NB4 (cell line): ENCODE measurements at regions not wholly inside any gene's neighbourhood (a gene's known extent, or its start where the extent isn't known, plus 50 kb on each side); places are given as distances from the start of the nearest gene placed in this dataset.

Experiments
- DNase-seq: peaks from one replicate; pipeline ENCODE4 v3.0.0; 2010; ENCODE audit warnings: low read depth
- H3K4me3 ChIP-seq: one replicate; pipeline ENCODE4 v1.5.1; 2011; ENCODE audit warnings: mild to moderate bottlenecking, low read depth, low read length, moderate library complexity
- MYC ChIP-seq: IDR thresholded peaks from 2 replicates; pipeline ENCODE4 v1.6.1; 2011; ENCODE audit warnings: low read depth, low read length
- POLR2A ChIP-seq: IDR thresholded peaks from 2 replicates; pipeline ENCODE4 v1.6.1; 2011; ENCODE audit warnings: mild to moderate bottlenecking; ENCODE audit not compliant: insufficient read length; ENCODE audit errors: extremely low read depth
- TF ChIP-seq, protein P1 (sequence below): IDR thresholded peaks from one replicate; pipeline ENCODE4 v1.5.1; 2012; ENCODE audit warnings: low read depth, low read length
- TF ChIP-seq, protein P2 (sequence below): IDR thresholded peaks from 2 replicates; pipeline ENCODE4 v1.6.1; 2011; ENCODE audit warnings: low read depth, low read length

DNA sequence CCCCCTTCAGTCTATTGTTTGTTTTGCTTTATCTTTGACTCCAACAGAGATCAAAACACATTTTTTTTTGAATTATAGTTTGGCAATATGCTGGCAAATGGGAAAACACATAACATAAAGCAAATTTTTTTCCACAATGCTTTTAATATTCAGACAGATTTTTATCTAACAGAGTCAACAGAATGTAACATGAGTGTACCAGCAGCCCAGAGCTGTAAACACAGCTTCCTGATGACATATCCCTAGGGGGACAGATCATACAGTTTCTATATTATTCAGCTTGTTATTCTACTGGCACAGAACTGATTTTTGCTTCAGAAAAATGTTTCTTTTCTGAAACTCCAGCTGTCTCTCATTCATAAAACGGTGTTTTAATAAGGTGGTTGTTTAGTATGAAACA is 168.8 kb downstream of the OLFM4 start:
- TF ChIP-seq, protein P1, sequence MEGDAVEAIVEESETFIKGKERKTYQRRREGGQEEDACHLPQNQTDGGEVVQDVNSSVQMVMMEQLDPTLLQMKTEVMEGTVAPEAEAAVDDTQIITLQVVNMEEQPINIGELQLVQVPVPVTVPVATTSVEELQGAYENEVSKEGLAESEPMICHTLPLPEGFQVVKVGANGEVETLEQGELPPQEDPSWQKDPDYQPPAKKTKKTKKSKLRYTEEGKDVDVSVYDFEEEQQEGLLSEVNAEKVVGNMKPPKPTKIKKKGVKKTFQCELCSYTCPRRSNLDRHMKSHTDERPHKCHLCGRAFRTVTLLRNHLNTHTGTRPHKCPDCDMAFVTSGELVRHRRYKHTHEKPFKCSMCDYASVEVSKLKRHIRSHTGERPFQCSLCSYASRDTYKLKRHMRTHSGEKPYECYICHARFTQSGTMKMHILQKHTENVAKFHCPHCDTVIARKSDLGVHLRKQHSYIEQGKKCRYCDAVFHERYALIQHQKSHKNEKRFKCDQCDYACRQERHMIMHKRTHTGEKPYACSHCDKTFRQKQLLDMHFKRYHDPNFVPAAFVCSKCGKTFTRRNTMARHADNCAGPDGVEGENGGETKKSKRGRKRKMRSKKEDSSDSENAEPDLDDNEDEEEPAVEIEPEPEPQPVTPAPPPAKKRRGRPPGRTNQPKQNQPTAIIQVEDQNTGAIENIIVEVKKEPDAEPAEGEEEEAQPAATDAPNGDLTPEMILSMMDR = no peak
- no peak for TF ChIP-seq POLR2A
- no peak overlapping the region for H3K4me3 ChIP-seq
- no peak for DNase-seq

DNA sequence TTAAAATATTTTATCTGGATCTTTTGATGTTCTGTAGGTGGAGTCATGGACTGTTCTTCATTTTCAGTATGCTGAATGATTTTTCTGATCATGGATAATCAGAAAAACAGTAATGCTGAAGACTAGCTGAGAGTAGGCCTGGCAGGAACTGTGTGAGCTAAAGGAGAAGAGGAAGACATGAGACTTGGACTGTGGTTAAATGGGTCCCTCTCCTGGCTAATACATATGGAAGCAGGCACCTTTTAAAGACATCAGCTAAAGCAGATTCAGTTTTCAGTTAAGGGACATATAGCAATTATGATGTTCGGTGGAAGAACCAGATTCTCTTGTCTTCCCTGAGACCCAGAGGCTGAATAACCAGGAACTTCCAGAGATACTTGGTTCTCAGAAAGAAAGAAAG is 169.4 kb downstream of the OLFM4 start:
- TF ChIP-seq, protein P2, sequence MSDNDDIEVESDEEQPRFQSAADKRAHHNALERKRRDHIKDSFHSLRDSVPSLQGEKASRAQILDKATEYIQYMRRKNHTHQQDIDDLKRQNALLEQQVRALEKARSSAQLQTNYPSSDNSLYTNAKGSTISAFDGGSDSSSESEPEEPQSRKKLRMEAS = no peak
- TF ChIP-seq POLR2A = no peak
- no peak for TF ChIP-seq MYC
- TF ChIP-seq, protein P1 = no peak
- no peak overlapping the region for H3K4me3 ChIP-seq
- DNase-seq = no peak

DNA sequence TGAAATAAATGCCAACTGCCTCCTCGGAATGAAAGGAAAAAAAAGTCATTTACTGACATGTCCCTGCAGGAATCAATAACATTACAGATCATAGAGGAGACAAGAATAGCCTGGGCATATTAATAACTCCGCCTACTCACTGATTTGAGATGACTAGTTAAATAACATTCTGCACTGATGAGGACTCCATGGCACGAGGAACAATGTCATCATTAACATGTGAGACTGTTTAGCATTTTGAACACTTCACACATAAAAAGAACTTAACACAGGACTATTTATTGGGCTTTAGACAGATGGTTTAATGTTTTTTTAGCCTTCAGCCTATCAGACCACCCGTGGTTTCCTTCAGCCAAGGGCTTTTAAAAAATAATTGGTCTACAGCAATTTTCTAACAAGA is 170.1 kb downstream of the OLFM4 start:
- DNase-seq = no peak
- no peak for TF ChIP-seq POLR2A
- TF ChIP-seq, protein P1 = no peak
- TF ChIP-seq, protein P2 = no peak
- TF ChIP-seq MYC = no peak
- H3K4me3 ChIP-seq = no peak overlapping the region

DNA sequence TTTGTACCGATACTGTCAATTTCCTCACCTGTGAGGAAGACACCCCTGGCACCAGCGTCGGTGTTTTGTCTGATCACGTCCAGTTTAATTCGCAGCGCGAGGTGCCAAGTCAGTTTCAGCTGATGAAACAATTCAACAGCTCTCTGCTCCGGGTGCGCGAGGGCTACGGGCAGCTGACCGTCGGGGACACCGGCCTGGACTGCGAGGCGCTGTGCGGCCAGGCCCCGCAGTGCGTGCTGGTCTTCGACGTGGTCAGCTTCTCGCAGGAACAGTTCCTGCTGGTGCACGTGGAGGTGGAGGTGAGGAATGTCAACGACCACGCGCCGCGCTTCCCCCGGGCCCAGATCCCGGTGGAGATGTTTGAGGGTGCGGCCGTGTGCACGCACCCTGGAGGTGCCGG is 171.5 kb downstream of the OLFM4 start:
- TF ChIP-seq MYC (no peak), POLR2A (no peak)
- TF ChIP-seq, protein P1 = no peak
- TF ChIP-seq, protein P2 = no peak
- no peak overlapping the region for H3K4me3 ChIP-seq
- DNase-seq = no peak

DNA sequence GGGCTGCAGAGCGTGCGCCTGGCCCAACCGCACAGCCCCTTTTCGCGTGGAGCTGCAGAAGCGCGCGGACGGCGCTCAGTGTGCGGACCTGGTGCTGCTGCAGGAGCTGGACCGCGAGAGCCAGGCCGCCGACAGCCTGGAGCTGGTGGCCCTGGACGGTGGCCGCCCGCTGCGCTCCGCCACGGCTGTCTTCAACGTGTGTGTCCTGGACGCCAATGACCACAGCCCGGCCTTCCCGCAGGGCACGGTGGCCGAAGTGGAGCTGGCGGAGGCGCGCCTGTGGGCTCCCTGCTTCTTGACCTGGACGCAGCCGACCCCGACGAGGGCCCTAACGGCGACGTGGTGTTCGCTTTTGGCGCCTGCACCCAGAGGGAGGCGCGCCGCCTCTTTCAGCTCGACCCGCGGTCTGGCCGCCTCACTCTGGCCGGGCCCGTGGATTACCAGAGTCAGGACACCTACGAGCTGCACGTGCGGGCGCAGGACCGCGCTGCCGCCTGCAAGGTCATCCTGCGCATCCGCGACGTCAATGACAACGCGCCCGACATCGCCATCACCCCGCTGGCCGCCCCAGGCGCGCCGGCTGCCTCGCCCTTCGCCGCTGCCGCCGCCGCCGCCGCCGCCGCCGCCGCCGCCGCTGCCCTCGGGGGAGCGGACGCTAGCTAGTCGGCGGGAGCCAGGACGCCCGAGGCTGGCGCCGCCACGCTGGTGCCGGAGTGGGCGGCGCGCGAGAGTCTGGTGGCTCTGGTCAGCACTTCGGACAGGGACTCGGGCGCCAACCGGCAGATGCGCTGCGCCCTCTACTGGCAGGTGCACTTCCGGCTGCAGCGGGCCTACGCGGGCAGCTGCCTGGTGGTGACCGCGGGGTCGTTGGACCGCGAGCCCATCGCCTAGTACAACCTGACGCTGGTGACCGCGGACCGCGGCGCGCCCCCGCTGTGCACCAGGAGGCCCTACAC is 172.2 kb downstream of the OLFM4 start:
- H3K4me3 ChIP-seq = no peak overlapping the region
- TF ChIP-seq POLR2A (no peak), MYC (no peak)
- TF ChIP-seq, protein P2 = no peak
- TF ChIP-seq, protein P1 = no peak
- DNase-seq = no peak
